Testis (tissue), 2 donors: ENCODE measurements at regions not wholly inside any gene's neighbourhood (a gene's known extent, or its start where the extent isn't known, plus 50 kb on each side); places are given as distances from the start of the nearest gene placed in this dataset.

Experiments
- DNase-seq: peaks from one replicate; pipeline ENCODE4 v3.0.0-alpha.2; 2019
- H3K27ac ChIP-seq, 2 donors: fragments of 200-600 bp; sonication (generic); one replicate each; pipeline ENCODE4 v1.5.1; 2019
- H3K27me3 ChIP-seq: fragments of 200-600 bp; sonication (generic); one replicate; pipeline ENCODE4 v1.5.1; 2019
- H3K36me3 ChIP-seq: fragments of 200-600 bp; sonication (generic); one replicate; pipeline ENCODE4 v1.5.1; 2017; ENCODE audit warnings: low read depth; ENCODE audit errors: missing control alignments
- H3K4me1 ChIP-seq: fragments of 200-600 bp; sonication (generic); one replicate; pipeline ENCODE4 v1.5.1; 2019
- H3K4me3 ChIP-seq, 2 donors: fragments of 200-600 bp; sonication (generic); one replicate each; pipeline ENCODE4 v1.5.1; 2017 to 2019
- H3K9me3 ChIP-seq: fragments of 200-600 bp; sonication (generic); one replicate; pipeline ENCODE4 v1.5.1; 2017
- POLR2A ChIP-seq: fragments of 450-650 bp; IDR thresholded peaks from one replicate; pipeline ENCODE4 v1.6.1; 2017; ENCODE audit warnings: antibody characterized with exemption, mild to moderate bottlenecking, moderate library complexity
- WGBS, 2 donors: methylation state at CpG; one replicate each; pipeline ENCODE4 v1.1.5; 2018; 5-methylcytosine and 5-hydroxymethylcytosine counted together
- intact Hi-C: fragments of 100-400 bp; cut with DNase I; formaldehyde crosslinking; loops from one replicate; pipeline ENCODE4 v1.15.1; 2023; ENCODE audit warnings: low total_unique reads
- TF ChIP-seq, protein P1 (sequence below), 3 experiments: fragments of 450-650 bp in 2 of 3; fragments of 200-600 bp in 1 of 3; sonication (generic) in 1 of 3; IDR thresholded peaks; one replicate each; pipeline ENCODE4 v1.5.1; 2016 to 2019; ENCODE audit warnings: antibody characterized with exemption in 3 of 3, mild to moderate bottlenecking in 2 of 3, moderate library complexity in 1 of 3

- intact Hi-C loops = no loop called here
- Histone ChIP-seq H3K27me3 (no peaks in the 10 kb centered on the region), H3K4me1 (no peaks in the 10 kb centered on the region), H3K9me3 (no peaks in the 10 kb centered on the region), H3K4me3 (no peak overlapping the region), H3K27ac (no peak overlapping the region), H3K36me3 (no peaks in the 10 kb centered on the region)
- DNase-seq = no peak
- 73 to 75% methylated on average over 5 of the region's 5 CpGs for WGBS, 2 donors
- TF ChIP-seq, protein P1, sequence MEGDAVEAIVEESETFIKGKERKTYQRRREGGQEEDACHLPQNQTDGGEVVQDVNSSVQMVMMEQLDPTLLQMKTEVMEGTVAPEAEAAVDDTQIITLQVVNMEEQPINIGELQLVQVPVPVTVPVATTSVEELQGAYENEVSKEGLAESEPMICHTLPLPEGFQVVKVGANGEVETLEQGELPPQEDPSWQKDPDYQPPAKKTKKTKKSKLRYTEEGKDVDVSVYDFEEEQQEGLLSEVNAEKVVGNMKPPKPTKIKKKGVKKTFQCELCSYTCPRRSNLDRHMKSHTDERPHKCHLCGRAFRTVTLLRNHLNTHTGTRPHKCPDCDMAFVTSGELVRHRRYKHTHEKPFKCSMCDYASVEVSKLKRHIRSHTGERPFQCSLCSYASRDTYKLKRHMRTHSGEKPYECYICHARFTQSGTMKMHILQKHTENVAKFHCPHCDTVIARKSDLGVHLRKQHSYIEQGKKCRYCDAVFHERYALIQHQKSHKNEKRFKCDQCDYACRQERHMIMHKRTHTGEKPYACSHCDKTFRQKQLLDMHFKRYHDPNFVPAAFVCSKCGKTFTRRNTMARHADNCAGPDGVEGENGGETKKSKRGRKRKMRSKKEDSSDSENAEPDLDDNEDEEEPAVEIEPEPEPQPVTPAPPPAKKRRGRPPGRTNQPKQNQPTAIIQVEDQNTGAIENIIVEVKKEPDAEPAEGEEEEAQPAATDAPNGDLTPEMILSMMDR (IDR thresholded peaks at IDR 0.05) = no peak
- TF ChIP-seq POLR2A = no peak
Observed at GRCh38 chr20:52818491-52818890, 153.7 kb upstream of the TSHZ2 start.

DNA sequence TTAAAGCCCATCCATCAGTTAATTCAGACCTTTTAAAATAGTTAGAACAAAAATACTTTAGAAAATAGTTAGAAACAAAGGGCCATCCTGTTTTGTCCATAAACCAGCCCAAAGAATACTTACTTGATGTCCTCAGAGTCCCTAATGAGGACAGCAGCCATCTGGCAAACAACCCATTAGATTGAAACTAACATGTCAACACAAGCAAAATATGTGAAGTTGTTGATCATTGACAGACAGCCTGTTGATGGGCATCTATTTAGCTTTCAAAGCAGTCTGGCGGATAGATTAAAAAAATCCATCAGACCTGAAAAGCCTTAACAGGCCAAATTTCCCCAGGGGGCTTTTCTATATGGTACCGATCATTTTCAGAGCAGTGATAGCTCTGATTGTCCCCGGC, 154.2 kb upstream of the TSHZ2 start:
- 78 to 85% methylated on average over 3 of the region's 3 CpGs for WGBS, 2 donors

DNA sequence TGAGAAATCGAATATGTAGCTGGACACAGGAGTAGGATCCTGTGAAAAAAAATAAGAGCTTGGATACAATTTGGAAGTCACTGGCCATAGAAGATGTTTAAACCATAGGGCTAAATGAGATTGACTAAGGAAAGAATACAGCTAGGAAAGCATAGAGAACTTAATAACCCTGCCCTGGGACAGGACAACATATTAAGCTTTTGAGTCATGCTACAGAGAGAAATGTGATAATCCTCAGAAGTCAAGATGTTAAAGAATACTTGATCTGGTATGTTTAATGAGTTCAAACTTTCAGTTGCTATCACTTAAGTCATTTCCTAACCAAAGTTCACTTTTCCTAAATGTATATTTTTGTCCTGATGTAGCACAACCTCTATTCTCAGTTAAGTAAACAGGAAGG, 154.6 kb upstream of the TSHZ2 start:
- Histone ChIP-seq H3K9me3 (no peaks in the 10 kb centered on the region), H3K4me3 (no peak overlapping the region), H3K27ac (no peak overlapping the region), H3K27me3 (no peaks in the 10 kb centered on the region), H3K4me1 (no peaks in the 10 kb centered on the region), H3K36me3 (no peaks in the 10 kb centered on the region)
- WGBS, 2 donors = 79 to 81% methylated on average over 1 of the region's 1 CpG
- DNase-seq = no peak
- TF ChIP-seq, protein P1 (IDR thresholded peaks at IDR 0.05) = no peak
- TF ChIP-seq POLR2A = no peak
- intact Hi-C loops = no loop called here

More for the DNA sequence above, 154.2 kb upstream of the TSHZ2 start:
- Histone ChIP-seq H3K36me3 (no peaks in the 10 kb centered on the region), H3K27ac (no peak overlapping the region), H3K9me3 (no peaks in the 10 kb centered on the region), H3K4me3 (no peak overlapping the region), H3K27me3 (no peaks in the 10 kb centered on the region), H3K4me1 (no peaks in the 10 kb centered on the region)
- no peak for DNase-seq
- no peak for TF ChIP-seq POLR2A
- TF ChIP-seq, protein P1 (IDR thresholded peaks at IDR 0.05) = no peak
- intact Hi-C loops = no loop called here

GRCh38 chr20:52814371-52814770, 157.8 kb upstream of the TSHZ2 start:
- 85 to 89% methylated on average over 2 of the region's 2 CpGs for WGBS, 2 donors
- no peaks in the 10 kb centered on the region for H3K36me3 ChIP-seq
- intact Hi-C loops = no loop called here
- no peak for DNase-seq
- no peaks in the 10 kb centered on the region for H3K9me3 ChIP-seq
- H3K27ac ChIP-seq = no peak overlapping the region
- H3K27me3 ChIP-seq = no peaks in the 10 kb centered on the region
- no peak overlapping the region for H3K4me3 ChIP-seq
- H3K4me1 ChIP-seq = no peaks in the 10 kb centered on the region
- TF ChIP-seq, protein P1 (IDR thresholded peaks at IDR 0.05) = no peak
- TF ChIP-seq POLR2A = no peak

DNA sequence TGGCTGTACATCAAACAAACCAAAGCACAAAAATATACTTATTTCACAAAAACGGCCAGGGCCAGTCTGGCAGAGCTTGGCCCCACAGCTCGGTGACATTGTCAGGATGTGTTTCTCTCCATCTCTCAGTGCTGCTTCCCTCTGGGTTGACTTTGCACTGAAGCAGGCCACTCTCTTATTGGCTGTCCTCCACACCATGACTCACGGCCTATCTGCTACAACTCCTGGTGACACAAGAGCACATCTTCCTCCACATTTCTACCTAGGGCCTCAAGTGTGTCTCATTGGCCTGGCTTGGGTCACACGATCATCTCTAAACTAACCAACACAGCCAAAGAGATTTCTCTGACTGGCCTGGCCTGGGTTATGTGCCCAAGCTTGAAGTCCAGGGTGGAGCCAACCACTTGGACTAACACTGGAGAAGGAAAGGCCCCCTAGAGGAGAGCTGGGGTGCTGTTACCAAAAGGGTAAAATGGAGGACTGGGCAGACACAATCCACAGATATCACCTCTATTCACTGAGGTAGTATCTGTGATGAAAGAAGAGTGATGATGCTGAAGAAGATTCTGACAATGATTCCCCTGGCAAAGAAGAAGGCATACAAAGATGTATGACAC, 159.8 kb upstream of the TSHZ2 start:
- Histone ChIP-seq H3K36me3 (no peaks in the 10 kb centered on the region), H3K4me3 (no peak overlapping the region), H3K4me1 (no peaks in the 10 kb centered on the region), H3K27ac (no peak overlapping the region), H3K27me3 (no peaks in the 10 kb centered on the region), H3K9me3 (no peaks in the 10 kb centered on the region)
- intact Hi-C loops = no loop called here
- DNase-seq = no peak
- WGBS, 2 donors = 92 to 96% methylated on average over 4 of the region's 4 CpGs
- TF ChIP-seq, protein P1 (IDR thresholded peaks at IDR 0.05) = no peak
- no peak for TF ChIP-seq POLR2A
